ENCODE measurements at regions not wholly inside any gene's neighbourhood (a gene's known extent, or its start where the extent isn't known, plus 50 kb on each side); places are given as distances from the start of the nearest gene placed in this dataset.

DNA sequence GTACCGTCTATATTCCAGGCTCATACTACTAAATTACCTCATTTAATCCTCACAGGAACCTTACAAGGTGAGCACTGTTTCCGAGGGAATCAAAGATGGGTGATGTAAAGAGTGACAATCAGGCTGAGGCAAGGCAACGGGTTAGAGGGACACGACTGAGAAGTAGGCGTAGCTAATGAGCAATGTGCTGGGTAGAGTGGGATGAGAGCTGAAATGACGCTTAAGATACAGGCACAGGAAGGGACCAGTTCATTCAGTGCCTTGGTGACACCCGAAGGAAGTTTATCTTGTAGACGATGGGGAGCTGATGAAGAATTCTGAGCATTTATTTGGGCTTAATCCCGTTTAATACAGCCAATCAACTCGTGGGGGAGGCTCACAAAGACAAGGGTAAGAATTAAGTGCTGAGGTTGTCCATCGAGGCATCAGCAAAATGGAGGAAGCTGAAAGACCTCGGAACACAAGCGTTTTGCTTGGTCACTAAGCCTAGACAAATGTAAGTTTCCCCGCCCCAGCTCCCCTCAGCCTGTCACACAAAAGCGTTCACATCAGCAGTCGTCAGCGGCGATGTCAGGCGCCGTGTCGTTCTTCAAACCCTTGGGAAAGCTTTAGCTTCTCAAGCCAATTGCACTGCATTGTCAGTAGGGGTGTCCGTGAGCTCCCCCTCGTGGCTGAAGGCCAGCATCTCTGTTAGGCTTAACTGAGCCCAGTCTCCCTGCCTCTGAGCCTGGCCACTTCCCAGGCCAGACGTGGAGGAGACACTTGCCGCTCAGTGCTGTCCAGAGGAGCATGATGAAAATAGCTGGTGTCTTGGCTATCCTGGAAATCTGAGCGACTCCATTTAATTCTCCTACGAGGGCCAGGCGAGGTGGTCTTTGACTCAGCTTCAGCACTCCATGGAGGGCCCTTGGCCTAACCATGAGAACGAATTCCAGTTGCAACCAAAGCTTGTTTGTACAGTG, 288.5 kb upstream of the G2E3 start:
- TF ChIP-seq POLR2A (IDR thresholded peaks at IDR 0.05; ENCODE audit: low read length) (no peak), GATA1 (IDR thresholded peaks at IDR 0.05; ENCODE audit: low read depth, low read length) (no peak)

Measured in erythroblast (primary cell).